HG03469 (cell line): ENCODE measurements at regions not wholly inside any gene's neighbourhood (a gene's known extent, or its start where the extent isn't known, plus 50 kb on each side); places are given as distances from the start of the nearest gene placed in this dataset.

ENCODE experiments used
- ATAC-seq: cut with Tn5 transposase; IDR thresholded peaks from one replicate; pipeline ENCODE4 v1.9.1; 2021; ENCODE audit warnings: mild to moderate bottlenecking, moderate library complexity, moderate number of reproducible peaks; ENCODE audit not compliant: unreplicated experiment

DNA sequence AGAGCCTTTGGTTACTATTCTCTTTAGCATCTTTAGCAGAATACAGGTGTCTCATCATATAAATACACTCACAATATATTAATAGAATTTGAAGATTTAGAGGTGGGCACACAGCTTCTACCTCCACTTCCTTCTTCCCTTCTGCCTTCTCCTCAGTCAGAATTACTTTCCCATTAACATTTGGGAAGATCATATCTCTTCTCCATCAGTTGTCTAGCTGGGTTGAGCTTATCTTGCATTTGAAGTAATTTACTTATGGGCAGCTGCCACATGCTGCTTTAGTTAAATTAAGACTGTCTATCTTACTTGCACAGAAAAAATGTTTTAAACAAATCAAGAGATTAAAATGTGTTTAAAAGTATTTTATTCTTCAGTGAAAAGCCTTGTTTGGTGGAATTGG is 110.1 kb upstream of the ASIC2 start:
- ATAC-seq = no peak

DNA sequence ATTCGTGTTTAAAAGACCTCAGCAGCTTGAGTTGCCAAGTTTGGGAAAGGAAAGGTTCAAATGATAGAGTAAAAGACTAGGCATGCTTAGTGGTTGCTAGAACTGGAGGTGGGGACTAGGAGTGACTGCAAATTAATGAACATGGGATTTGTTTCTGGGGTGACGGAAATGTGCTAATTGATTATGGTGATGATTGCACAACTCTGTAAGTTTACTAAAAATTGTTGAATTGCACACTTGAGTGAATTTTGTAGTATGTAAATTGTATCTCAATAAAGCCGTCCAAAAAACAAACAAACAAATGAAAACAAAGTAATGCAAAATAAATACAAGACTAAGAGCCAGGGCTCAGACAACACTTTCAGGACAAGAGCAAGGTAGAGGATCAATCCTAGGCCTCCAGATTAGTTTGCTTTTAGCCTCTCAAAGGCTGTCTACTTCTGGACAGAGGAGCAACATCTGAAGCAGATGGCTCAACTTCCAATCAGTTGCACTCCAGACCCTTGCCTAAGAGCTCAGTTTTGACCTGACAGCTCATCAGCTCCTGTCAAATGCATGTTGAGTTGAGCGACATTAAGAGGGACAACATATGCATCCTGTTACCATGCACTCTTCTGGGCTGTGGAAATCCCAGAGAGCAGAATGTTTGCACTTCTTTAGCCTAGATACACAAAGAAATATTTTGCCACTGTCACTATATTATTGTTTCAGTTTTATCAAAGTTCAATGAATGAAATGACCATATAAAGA is 111.2 kb upstream of the ASIC2 start:
- no peak for ATAC-seq

DNA sequence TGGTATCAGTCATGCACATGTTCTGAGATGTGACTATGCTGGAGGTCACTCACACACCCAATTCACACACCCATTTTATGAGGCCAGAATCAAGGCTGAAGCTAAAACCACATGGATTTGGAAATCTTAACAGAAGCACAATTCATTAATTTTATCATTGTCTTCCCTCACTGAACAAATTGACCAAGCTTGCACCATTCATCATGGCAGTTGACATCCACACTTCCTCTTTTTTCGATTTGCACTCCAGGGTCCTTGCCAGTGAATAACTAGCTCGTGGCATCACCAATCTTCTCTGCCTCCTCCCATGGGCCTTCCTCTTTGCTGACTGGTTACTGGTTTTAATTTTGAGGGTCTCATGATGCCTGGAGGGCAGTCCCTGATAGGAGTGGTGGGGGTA is 123.0 kb upstream of the ASIC2 start:
- ATAC-seq = no peak

DNA sequence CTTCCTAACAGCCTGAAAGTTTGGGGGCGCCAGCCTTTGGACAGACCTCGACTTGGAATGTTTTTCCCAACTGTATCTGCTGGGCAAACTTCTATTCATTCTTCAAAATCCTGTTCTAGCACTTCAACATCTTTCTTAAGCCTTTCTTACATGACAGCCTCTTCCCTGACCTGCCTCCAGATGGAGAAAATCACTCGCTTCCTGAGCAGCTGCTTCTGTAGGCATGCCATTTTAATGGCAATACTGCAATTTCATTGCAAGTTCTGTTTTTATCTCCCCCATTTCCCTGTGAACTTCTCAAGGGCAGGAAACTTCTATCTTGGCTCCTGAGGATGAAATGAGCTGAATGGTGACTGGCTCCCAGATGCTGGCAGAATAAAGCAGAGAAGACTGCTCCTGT is 128.8 kb upstream of the ASIC2 start:
- no peak for ATAC-seq

DNA sequence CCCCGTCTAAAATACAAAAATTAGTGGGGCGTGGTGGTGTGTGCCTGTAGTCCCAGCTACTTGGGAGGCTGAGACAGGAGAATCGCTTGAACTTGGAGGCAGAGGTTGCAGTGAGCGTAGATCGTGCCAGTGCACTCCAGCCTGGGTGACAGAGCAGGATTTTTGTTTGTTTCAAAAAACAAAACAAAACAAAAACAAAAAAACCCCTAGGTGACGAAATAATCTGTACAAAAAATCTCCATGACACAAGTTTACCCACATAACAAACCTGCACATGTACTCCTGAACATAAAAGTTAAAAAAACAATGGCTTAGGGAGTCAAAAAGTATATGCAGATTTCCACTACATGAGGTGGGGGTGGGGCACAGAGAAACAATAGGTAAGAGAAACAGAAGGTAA is 140.5 kb upstream of the ASIC2 start:
- ATAC-seq = no peak

DNA sequence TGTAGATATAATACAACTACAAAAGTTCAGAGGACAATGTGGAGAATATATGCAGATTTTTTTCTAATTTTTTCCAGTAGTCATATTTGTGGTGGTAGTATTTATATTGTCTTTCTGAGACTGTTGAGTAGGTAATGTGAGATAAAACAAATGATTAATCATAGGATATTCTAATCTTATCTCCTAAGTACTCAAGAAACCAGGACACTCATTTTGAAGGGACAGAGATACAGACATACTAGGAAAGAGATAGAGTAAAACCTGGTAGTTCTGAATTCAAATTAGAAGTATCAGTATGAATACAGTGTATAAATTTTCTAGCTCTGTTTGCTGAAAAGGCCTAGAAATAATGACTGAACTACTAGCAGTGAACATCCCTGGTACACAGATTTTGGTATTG is 141.7 kb upstream of the ASIC2 start:
- ATAC-seq = no peak

DNA sequence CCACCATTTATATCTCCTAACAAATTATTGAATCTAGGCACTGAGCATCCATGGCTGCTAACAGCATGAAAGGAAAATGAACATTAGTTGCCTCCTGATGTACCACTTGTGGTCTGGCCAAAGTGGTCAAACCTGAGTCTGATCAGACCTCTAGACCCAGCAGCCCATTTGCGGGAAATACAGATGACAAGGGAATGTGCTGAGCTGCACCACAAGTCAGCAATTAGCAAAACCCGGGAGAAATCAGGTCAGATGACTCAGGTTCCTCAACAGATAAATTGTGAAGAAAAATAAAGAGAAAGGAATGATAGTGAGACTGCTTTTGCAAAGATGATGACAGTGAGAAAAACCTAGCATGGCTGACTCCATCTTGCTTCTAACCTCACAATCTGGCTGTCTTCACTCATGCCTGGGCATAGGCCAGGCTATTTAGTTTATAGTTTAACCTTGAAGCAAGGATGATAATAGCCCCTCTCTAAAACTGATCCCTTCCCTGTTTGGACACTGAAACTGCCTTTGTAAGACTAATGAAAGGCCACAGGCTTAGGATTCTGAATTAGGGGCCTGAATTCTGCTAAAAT is 142.7 kb upstream of the ASIC2 start:
- ATAC-seq = no peak

DNA sequence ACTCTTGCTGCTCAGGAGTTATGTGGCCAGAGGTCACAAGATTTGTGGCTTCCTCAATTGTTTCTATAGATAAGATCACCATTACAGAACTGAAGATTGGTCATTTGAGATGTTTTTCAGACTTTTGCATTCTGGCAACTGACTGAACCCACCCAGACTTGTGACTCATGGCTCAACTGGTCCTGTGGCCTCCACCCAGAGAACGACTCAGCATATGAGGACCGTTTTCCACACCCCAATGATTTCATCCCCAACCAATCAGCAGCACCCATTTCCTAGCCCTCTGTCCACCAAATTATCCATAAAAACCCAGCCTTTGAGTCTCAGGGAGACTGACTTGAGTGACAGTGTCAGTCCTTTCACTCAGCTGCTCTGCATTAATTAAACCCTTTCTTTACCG is 143.2 kb upstream of the ASIC2 start:
- no peak for ATAC-seq

DNA sequence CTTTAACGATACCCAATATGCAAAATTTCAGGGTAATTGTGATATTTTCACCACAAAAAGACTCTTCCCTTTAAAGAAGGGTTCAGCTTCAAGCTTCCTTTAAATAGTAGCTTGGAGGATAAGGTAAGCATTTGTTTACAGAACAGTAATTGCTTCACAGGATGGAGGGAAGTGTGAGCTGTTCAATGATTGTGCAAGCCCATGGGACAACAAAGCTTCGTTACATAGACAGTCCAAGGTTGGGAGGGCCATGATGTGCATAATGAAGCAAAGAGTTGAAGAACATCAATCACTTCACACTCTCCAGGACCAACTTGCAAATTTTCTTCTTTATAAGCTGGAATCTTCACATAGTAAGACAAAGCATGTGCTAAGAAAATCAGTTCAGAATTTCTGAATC is 145.0 kb upstream of the ASIC2 start:
- ATAC-seq = no peak

DNA sequence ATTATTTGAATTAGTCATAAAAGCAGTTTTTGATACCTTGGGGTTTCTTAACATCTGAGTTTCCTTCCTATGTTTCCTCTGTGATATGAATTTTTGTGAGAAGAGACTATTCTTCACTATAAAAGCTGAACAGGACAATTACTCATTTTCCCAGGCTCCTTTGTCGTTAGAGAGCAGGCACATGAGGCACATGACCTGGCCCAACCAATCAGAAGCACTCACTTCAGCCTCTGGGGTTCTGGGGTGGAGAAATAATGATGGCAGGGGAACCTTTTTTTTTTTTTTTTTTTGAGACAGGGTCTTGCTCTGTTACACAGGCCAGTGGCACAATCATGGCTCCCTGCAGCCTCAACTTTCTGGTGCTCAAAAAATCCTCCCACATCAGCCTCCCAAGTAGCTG is 145.5 kb upstream of the ASIC2 start:
- ATAC-seq = no peak

DNA sequence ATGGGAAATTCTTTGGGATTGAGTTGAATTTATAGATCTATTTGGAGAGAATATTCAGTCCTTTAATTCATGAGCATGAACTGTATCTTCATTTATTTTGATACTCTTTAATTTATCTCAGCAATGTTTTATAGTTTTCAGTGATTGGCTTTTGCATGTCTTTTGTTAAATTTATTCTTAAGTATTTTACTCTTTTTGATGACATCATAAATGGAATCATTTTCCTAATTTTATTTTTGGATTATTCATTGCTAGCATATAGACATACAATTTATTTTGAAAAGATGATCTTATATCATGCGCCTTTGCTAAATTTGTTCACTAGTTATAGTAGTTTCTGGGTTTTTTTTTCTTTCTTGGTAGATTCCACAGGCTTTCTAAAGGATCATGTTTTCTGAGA is 149.2 kb upstream of the ASIC2 start:
- ATAC-seq = no peak

DNA sequence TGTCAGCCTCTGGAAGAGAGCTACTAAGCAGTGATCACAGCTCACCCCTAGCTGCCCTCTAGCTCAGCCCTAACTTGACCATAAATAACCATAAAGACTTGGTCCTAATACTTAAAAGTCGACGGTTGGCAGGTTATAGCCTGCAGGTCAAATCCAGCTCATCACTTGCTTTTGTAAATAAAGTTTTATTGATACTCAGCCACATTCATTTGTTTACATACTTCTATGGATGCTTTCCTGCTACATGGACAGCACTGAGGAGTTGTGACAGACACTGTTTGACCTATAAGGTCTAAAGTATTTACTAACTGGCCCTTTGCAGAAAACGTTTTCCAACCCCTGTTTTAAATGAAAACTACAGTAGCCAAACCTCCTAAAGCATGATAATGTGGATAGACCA is 151.6 kb upstream of the ASIC2 start:
- no peak for ATAC-seq

DNA sequence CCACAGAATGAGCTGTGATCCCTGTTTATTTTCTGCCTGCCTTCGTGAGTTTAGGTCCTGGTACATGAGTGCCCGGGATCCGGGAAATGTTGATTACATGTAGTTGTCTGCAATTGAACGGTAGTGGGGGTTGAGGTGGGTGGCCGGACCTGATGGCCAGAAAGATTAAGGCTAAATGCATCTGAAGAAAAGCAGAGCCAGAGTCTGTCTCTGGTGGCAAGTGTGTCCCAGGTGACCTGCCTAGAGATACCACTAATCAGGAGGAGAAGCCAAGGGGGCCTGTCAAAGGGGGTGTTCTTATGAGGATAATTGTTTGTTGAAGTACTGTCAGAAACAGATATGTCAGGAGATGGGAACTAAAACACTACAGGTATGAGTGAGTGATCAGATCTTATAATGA is 154.0 kb upstream of the ASIC2 start:
- no peak for ATAC-seq

DNA sequence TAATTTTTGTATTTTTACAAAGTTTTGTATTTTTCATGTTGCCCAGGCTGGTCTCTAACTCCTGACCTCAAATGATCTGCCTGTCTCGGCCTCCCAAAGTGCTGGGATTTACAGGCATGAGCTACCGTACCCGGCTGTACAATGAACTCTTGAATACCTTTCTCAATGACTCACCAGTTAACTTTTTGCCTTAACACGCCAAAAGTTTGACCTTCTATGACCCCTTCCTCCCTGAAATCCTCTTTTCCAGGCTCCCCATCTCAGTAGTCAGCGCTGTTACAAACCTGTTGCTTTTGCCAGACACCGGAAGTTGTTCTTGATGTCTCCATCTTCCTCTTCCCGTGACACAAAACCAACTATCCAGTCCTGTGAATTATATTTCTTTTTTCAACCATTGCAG is 158.1 kb upstream of the ASIC2 start:
- no peak for ATAC-seq

DNA sequence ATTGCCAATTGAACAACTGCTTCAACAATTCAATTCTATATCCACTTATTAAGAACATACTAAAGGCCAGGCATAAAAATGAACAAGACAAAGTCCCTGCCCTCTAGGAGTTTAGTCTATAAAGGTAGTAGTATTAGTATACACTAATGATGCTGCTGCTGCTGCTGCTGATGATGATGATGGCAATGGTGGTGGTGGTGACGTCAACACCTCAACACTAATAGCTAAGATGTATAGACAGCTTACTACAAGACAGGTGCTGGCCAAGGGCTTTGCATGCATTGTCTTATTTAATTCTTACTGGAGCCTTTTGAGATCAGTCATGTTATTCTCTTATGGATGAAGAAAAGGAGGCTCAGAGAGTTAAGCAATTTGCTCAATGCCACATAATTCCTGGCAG is 164.4 kb upstream of the ASIC2 start:
- no peak for ATAC-seq

DNA sequence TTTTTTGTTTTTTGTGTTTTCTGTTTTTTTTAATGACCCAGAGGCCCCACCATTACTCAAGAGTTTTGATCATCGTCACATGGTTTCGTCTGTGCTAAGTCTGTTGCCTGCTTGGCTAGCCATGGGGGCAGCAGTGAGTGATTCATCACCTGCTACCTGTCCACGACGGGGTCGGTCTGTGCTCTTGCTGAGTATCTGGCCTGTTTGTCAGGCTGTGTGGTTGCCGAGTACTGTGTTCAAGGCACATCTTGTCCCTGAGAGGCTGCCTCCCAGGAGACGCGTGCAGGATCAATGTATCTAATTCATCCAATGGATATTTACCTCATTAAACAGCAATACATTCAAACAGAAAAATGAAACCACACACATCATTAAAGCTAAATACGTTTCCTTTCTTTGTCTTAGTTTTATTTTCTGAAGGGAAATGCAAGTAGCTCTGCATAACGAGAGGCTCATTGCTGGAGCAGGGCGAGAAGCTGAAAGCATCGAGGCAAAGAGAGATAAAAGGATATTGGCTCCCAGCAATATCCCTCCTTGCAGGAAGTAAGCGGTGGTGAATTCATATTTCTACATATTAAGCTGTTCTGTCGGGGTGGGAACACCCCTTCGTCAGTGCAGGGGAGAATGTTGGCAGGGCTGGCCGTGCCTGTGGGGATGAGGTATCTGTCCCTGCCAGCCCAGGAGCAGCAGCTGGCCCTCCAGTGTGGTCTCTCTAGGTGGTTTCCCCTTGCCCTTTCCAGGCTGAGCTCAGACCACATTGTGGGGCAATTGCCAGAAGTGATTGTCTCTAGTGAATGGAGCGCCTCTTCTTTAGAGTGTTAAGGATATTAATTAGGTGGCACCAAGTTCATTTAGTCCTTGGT is 166.2 kb upstream of the ASIC2 start:
- ATAC-seq = no peak

DNA sequence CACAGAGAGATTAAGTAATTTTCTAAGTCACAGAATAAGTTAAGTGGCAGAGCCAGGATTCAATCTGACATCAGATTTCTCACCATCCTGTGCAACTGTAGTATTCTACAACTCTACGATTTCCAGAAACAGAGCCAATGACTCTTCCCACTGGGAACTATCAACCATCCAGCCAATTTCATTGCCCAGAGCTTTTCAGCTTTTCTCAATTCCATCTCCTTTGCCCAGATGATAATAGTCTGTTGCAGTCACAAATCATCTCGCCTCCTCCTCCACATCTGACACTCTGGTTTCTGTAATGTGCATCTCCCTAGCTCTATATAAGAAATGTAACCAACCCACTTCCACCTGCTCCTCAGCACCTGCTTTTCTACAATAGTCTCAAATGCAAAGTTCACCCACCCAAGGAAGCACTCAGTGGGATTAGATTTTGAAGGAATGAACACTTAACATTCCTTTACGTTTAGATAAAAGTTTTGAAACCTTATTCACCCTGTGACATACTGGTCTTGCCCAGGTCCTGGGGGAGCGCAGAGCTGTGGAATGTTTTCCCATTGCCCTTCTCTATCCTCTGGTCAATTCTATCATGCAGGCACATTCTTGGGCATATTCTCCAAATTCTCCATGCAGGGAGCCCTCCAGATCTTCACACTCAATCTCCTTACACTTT is 167.8 kb upstream of the ASIC2 start:
- no peak for ATAC-seq

DNA sequence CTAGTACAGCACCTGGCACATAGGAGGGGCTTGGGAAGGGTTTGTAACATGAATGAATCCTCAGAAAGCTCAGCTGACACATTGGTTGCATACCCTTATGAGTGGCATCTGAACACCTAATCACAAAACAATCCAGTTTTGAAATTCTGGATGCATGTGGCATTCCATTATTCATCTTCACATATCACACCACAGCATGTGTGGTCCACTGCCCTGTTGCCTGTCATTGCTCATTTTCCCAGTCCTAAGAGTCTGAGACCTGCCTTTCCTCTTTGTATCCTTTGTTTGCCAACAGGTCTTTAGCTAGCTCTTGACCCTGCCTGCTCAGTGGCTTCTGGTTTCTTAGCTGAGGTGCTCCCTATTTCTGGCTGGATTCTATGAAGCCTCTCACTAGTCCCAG is 170.8 kb upstream of the ASIC2 start:
- ATAC-seq = no peak

DNA sequence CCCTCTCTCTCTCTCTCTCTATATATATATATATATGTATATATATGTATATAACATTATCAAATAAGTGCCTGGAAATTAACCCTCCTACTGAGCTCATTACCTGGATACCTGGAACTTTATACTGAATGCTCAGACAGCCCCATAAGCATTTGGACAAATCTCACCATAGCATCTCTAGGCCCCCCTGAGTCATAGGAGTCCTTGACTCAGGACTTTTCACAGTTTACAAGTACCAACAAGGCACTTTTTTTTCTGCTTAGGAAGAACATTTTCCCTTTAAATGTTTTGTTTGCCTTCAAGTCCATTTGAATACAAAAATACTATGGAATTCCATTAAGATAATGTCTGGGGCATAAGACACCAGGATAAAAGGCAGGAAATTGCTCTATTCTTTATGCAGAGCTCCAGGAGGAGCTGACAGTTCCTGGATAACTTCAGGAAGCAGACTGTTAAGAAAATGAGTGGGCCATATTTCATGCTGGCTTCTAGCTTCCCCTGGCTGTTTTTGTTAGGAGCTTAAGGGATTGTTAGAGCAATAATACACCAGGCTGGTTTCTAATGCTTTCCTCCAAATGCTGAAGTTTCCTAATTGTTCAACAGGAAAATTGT is 171.7 kb upstream of the ASIC2 start:
- no peak for ATAC-seq

DNA sequence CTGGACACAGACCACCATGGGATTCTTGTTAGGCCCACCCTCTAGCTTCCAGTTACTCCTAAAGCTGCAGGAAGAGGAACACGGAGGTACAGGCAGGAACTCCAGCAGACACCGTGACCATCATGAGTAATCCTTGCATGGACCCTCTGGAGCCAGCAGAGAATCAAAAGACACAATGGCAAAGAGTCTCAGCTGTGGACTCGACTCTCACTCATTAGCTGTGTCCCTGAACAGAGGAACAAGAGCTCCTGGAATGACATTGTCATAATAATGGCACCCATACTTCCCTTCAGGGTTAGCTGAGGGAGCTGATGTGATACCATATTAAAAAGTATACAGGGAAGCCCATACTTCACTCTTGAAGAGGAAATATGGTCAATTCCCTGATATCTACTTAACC is 176.3 kb upstream of the ASIC2 start:
- ATAC-seq = no peak

DNA sequence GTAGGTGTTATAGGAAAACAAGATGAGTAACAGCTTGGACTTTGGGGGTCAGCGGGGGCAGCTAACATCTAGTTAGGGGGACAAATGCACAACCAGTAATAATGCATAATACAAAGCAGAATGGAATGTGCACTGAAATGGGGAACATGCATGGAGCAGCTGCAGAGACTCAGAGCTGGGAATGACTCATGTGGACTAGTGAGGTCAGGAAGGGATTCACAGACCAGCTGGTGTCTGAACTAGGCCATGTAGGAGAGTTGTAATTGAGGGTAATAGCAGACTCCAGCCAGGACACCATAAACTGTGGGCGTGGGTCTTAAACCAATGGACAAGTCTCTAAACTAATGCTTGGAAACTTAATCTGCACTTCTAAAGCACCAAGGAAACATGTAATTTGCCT is 176.8 kb upstream of the ASIC2 start:
- ATAC-seq = no peak
